NT2/D1 (cell line): ENCODE measurements at regions not wholly inside any gene's neighbourhood (a gene's known extent, or its start where the extent isn't known, plus 50 kb on each side); places are given as distances from the start of the nearest gene placed in this dataset.

Experiments
- DNase-seq: peaks from one replicate; pipeline ENCODE4 v3.0.0-alpha.2; 2011; ENCODE audit warnings: low read depth, low spot score
- H3K27me3 ChIP-seq: 2 replicates; pipeline ENCODE4 v1.6.0; 2011; ENCODE audit warnings: mild to moderate bottlenecking; ENCODE audit not compliant: insufficient read length, insufficient read depth
- H3K36me3 ChIP-seq: 2 replicates; pipeline ENCODE4 v1.6.1; 2011; ENCODE audit warnings: mild to moderate bottlenecking, low read length, mixed read lengths; ENCODE audit not compliant: insufficient read depth, insufficient read length
- H3K4me1 ChIP-seq: 2 replicates; pipeline ENCODE4 v1.5.1; 2011; ENCODE audit not compliant: insufficient read depth, insufficient read length
- H3K4me3 ChIP-seq: 2 replicates; pipeline ENCODE4 v1.5.1; 2011; ENCODE audit warnings: low read depth; ENCODE audit not compliant: insufficient read length
- H3K9ac ChIP-seq: 2 replicates; pipeline ENCODE4 v1.6.0; 2011; ENCODE audit warnings: low read depth; ENCODE audit not compliant: insufficient read length
- H3K9me3 ChIP-seq: 2 replicates; pipeline ENCODE4 v1.5.1; 2011; ENCODE audit warnings: mild to moderate bottlenecking, low read length; ENCODE audit not compliant: insufficient read depth
- SUZ12 ChIP-seq: IDR thresholded peaks from 2 replicates; pipeline ENCODE4 v1.6.1; 2011; ENCODE audit not compliant: insufficient read length, insufficient read depth; ENCODE audit errors: extremely low read depth
- YY1 ChIP-seq: IDR thresholded peaks from 2 replicates; pipeline ENCODE4 v1.6.1; 2011; ENCODE audit not compliant: insufficient read length, insufficient read depth
- ZNF274 ChIP-seq: IDR thresholded peaks from 2 replicates; pipeline ENCODE4 v1.6.1; 2011; ENCODE audit warnings: mild to moderate bottlenecking, low read depth, low read length

GRCh38 chr18:73150199-73150598 lies 282.4 kb upstream of the NETO1 start:
- Histone ChIP-seq H3K4me1 (no peaks in the 10 kb centered on the region), H3K4me3 (no peak overlapping the region), H3K9me3 (no peaks in the 10 kb centered on the region), H3K36me3 (no peaks in the 10 kb centered on the region), H3K9ac (no peak overlapping the region), H3K27me3 (no peaks in the 10 kb centered on the region)
- DNase-seq = no peak
- no peak for TF ChIP-seq ZNF274
- no peak for TF ChIP-seq SUZ12
- TF ChIP-seq YY1 = no peak

- H3K9ac ChIP-seq = no peak overlapping the region
- DNase-seq = no peak
- TF ChIP-seq ZNF274 (no peak), YY1 (no peak), SUZ12 (no peak)
Observed at GRCh38 chr18:73147590-73147989, 279.8 kb upstream of the NETO1 start.

GRCh38 chr18:73144030-73144429 lies 276.2 kb upstream of the NETO1 start:
- H3K9ac ChIP-seq = no peak overlapping the region
- H3K36me3 ChIP-seq = no peaks in the 10 kb centered on the region
- no peak overlapping the region for H3K4me3 ChIP-seq
- H3K9me3 ChIP-seq = no peaks in the 10 kb centered on the region
- no peaks in the 10 kb centered on the region for H3K27me3 ChIP-seq
- TF ChIP-seq ZNF274 (no peak), YY1 (no peak), SUZ12 (no peak)
- H3K4me1 ChIP-seq = no peaks in the 10 kb centered on the region
- DNase-seq = no peak

More at GRCh38 chr18:73147590-73147989, 279.8 kb upstream of the NETO1 start:
- H3K36me3 ChIP-seq = no peaks in the 10 kb centered on the region
- H3K4me3 ChIP-seq = no peak overlapping the region
- no peaks in the 10 kb centered on the region for H3K27me3 ChIP-seq
- no peaks in the 10 kb centered on the region for H3K4me1 ChIP-seq
- H3K9me3 ChIP-seq = no peaks in the 10 kb centered on the region

- TF ChIP-seq SUZ12 (no peak), ZNF274 (no peak), YY1 (no peak)
- Histone ChIP-seq H3K9ac (no peak overlapping the region), H3K27me3 (no peaks in the 10 kb centered on the region), H3K4me1 (no peaks in the 10 kb centered on the region), H3K4me3 (no peak overlapping the region), H3K36me3 (no peaks in the 10 kb centered on the region), H3K9me3 (no peaks in the 10 kb centered on the region)
- DNase-seq = no peak
Observed at GRCh38 chr18:73136134-73136533, 268.3 kb upstream of the NETO1 start.

- DNase-seq = no peak
- TF ChIP-seq YY1 (no peak), ZNF274 (no peak), SUZ12 (no peak)
- Histone ChIP-seq H3K4me1 (no peaks in the 10 kb centered on the region), H3K9ac (no peak overlapping the region), H3K36me3 (no peaks in the 10 kb centered on the region), H3K9me3 (no peaks in the 10 kb centered on the region), H3K4me3 (no peak overlapping the region), H3K27me3 (no peaks in the 10 kb centered on the region)
Observed at GRCh38 chr18:73124175-73124574, 256.4 kb upstream of the NETO1 start.

- H3K36me3 ChIP-seq = no peaks in the 10 kb centered on the region
- no peaks in the 10 kb centered on the region for H3K9me3 ChIP-seq
- no peaks in the 10 kb centered on the region for H3K4me1 ChIP-seq
- H3K27me3 ChIP-seq = no peaks in the 10 kb centered on the region
- no peak for DNase-seq
- no peak overlapping the region for H3K9ac ChIP-seq
- H3K4me3 ChIP-seq = no peak overlapping the region
- no peak for TF ChIP-seq ZNF274
- no peak for TF ChIP-seq YY1
Observed at GRCh38 chr18:73121207-73121606, 253.4 kb upstream of the NETO1 start.

- H3K9me3 ChIP-seq = no peaks in the 10 kb centered on the region
- H3K4me3 ChIP-seq = no peak overlapping the region
- TF ChIP-seq ZNF274 = no peak
- no peak overlapping the region for H3K9ac ChIP-seq
- H3K36me3 ChIP-seq = no peaks in the 10 kb centered on the region
- DNase-seq = no peak
- H3K4me1 ChIP-seq = no peaks in the 10 kb centered on the region
- no peaks in the 10 kb centered on the region for H3K27me3 ChIP-seq
Observed at GRCh38 chr18:73120626-73121025, 252.8 kb upstream of the NETO1 start.

- TF ChIP-seq ZNF274 = no peak
- no peak for TF ChIP-seq YY1
- TF ChIP-seq SUZ12 = no peak
- Histone ChIP-seq H3K9ac (no peak overlapping the region), H3K4me3 (no peak overlapping the region), H3K4me1 (no peaks in the 10 kb centered on the region), H3K36me3 (no peaks in the 10 kb centered on the region), H3K27me3 (no peaks in the 10 kb centered on the region), H3K9me3 (no peaks in the 10 kb centered on the region)
- DNase-seq = no peak
Observed at GRCh38 chr18:73119574-73119973, 251.8 kb upstream of the NETO1 start.
